Adipocyte (in vitro differentiated cells): ENCODE measurements at regions not wholly inside any gene's neighbourhood (a gene's known extent, or its start where the extent isn't known, plus 50 kb on each side); places are given as distances from the start of the nearest gene placed in this dataset.

Source experiments
- DNase-seq: peaks from one replicate; pipeline ENCODE4 v3.0.0-alpha.2; 2015; ENCODE audit warnings: low read depth
- H3K27me3 ChIP-seq: replicated peaks from 2 replicates; pipeline ENCODE4 v1.7.0; 2013; ENCODE audit warnings: mild to moderate bottlenecking, low read length, moderate library complexity; ENCODE audit not compliant: control insufficient read depth, insufficient read depth
- H3K36me3 ChIP-seq: 2 replicates; pipeline ENCODE4 v1.7.0; 2013; ENCODE audit warnings: low read length, mild to moderate bottlenecking, moderate library complexity; ENCODE audit not compliant: control insufficient read depth, insufficient read depth, severe bottlenecking
- H3K4me1 ChIP-seq: 2 replicates; pipeline ENCODE4 v1.7.0; 2013; ENCODE audit warnings: mild to moderate bottlenecking, low read length, moderate library complexity; ENCODE audit not compliant: control insufficient read depth, insufficient read depth
- H3K4me3 ChIP-seq: 2 replicates; pipeline ENCODE4 v1.7.0; 2013; ENCODE audit warnings: mild to moderate bottlenecking, low read length, moderate library complexity
- H3K9ac ChIP-seq: 2 replicates; pipeline ENCODE4 v1.7.0; 2013; ENCODE audit warnings: mild to moderate bottlenecking, low read length, moderate library complexity
- H3K9me3 ChIP-seq: 2 replicates; pipeline ENCODE4 v1.7.0; 2013; ENCODE audit warnings: mild to moderate bottlenecking, low read length, moderate library complexity; ENCODE audit not compliant: control insufficient read depth

DNA sequence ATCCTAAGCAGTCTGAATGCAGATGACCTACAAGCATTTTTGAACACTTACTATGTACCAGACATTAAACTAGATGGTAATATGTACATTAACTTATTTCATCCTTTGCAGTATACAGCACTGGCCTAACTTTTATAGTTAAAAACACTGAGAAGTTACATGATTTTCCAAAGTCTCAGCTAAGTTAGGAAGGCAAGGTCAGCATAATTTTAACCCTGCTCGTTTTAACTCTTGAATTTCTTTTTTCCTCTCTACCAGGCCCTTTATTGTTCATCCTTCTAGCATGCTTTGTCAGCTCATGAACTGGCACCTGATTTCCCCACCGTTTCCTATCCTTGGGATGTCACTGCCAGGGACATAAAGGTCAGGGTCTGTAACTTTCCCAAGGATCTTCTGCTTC is 76.9 kb upstream of the ZC3H11B start:
- Histone ChIP-seq H3K36me3 (no peaks in the 10 kb centered on the region), H3K27me3 (peaks cover 5% of the 10 kb centered on the region), H3K9ac (no peak overlapping the region), H3K4me1 (peaks cover 5% of the 10 kb centered on the region), H3K9me3 (no peaks in the 10 kb centered on the region), H3K4me3 (no peak overlapping the region)
- no peak for DNase-seq

DNA sequence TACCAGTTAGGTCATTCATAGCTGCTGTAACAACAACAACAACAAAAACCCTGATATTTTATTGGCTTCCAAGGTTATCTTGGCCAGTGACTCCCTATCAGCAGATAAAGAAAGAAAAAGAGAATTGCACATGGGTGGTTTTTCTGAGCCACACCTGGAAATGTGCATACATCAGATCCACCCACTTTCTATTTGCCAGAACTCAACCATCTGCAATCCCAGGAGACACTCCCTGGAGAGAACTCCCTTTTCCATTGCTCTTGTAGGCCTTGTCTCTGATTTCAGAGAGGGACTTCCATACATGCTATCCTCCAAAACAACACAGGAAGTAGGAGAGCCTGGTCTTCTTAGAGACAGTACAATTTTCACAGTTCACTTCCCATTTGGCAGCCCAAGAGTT is 74.9 kb upstream of the ZC3H11B start:
- Histone ChIP-seq H3K27me3 (peaks cover 5% of the 10 kb centered on the region), H3K4me3 (no peak overlapping the region), H3K9me3 (no peaks in the 10 kb centered on the region), H3K36me3 (no peaks in the 10 kb centered on the region), H3K9ac (no peak overlapping the region), H3K4me1 (no peaks in the 10 kb centered on the region)
- no peak for DNase-seq

DNA sequence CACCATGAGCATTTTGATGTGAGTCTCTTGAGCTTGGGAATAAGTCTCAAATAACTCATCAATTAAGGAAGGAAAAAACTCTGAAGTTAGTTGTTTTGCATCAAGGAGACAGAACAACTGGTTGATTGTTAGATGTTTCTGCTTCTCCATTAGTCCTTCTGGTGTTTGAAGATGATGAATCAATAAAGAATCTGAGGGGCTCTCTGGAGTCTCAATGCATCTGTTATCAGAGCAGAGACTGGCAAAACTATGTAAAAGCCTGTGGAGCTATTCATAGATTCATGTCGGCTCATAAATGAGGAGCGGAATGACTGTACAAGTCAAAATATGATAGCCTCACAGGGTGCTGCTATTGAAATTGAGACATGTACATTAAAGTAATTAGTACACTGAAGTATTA is 73.3 kb upstream of the ZC3H11B start:
- H3K4me1 ChIP-seq, result no peaks in the 10 kb centered on the region
- no peak overlapping the region for H3K9ac ChIP-seq
- H3K9me3 ChIP-seq, result no peaks in the 10 kb centered on the region
- DNase-seq, result no peak
- H3K4me3 ChIP-seq, result no peak overlapping the region
- H3K36me3 ChIP-seq, result no peaks in the 10 kb centered on the region
- H3K27me3 ChIP-seq, result peaks cover 5% of the 10 kb centered on the region

DNA sequence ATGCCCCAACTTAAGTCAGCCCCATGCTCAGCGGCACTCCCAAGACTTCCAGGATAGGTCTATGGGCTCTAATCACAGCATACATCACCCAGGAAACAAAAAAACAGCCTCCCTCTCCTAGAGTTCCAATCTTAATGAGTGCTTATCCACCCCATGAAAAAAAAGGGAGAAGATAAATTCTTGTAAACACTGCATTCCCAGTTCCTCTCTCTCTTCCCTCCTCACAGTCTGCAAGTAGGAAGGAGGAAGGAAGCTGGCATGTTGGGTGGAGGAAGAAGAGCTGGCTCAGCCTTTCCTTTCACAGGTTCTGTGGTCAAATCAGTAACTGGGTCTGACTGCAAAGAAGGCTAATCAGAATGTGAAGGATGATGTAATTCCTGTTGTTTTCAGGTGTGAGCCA is 69.9 kb upstream of the ZC3H11B start:
- H3K9ac ChIP-seq, result no peak overlapping the region
- H3K4me1 ChIP-seq, result no peaks in the 10 kb centered on the region
- H3K27me3 ChIP-seq, result peaks cover 3% of the 10 kb centered on the region
- no peak for DNase-seq
- no peaks in the 10 kb centered on the region for H3K9me3 ChIP-seq
- no peaks in the 10 kb centered on the region for H3K36me3 ChIP-seq
- H3K4me3 ChIP-seq, result no peak overlapping the region

GRCh38 chr1:219681876-219682275 is 69.0 kb upstream of the ZC3H11B start:
- Histone ChIP-seq H3K9ac (no peak overlapping the region), H3K4me1 (no peaks in the 10 kb centered on the region), H3K4me3 (no peak overlapping the region), H3K9me3 (no peaks in the 10 kb centered on the region), H3K27me3 (peaks cover 3% of the 10 kb centered on the region), H3K36me3 (no peaks in the 10 kb centered on the region)
- DNase-seq, result no peak

DNA sequence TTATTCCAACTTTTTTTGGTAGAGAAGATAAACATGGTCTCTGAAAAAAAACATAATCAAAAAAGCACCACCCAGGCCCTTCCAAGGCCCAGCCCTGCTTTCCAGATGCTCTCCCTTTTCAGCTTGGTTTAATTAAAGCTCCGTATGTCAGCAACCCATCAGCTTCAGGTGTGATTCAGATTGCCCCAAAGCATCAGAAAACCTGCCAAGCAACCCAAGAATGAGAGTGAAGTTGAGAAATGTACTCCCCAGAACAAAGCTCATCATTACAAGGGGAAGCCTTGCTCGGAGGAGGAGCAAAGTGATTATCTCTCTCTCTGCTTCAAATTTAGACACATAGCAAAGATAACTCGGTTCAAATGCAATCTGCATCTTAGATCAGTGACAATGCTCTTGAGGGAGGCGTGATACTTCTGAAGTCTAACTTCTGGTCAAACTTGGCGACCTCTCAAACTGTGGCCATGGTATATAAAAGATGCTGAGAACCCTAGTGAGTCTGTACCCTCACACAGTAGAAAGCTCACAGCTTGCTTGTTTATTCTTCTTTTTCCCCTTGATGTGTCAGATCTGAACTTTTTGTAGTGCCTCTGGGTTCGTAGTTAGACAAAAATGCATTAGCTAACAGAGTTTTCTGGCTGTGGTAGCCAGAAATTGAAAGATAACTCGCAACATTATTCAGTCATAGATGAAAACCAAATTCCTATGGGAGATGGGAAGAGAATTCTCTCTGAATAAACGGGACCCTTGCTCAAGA is 63.3 kb upstream of the ZC3H11B start:
- H3K27me3 ChIP-seq, result no peaks in the 10 kb centered on the region
- H3K4me3 ChIP-seq, result peak overlapping the region; percentile 13
- peak; percentile 35 for DNase-seq
- H3K9ac ChIP-seq, result no peak overlapping the region
- peaks cover 9% of the 10 kb centered on the region for H3K4me1 ChIP-seq
- no peaks in the 10 kb centered on the region for H3K9me3 ChIP-seq
- H3K36me3 ChIP-seq, result no peaks in the 10 kb centered on the region

- no peaks in the 10 kb centered on the region for H3K27me3 ChIP-seq
Observed at GRCh38 chr1:219670426-219671149, 57.7 kb upstream of the ZC3H11B start.

DNA sequence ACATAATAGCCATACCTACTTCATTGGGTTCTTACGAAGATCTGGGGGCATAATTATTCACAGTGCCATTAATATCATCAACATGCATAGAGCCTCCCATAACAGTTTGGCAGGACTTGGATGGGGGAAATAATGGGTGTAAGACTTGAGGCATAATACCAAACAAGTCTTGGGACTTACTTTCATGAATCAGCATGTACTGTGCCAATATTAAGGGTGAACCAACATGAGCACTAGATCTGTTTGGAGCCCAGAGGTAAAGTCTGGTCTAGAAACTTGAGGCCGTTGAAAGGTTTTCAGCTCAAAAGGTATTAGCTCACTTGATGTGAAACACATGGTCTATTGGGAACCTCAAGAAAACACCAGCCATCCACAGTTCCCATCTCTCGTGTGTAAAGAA is 56.7 kb upstream of the ZC3H11B start:
- H3K9me3 ChIP-seq, result no peaks in the 10 kb centered on the region
- H3K4me3 ChIP-seq, result no peak overlapping the region
- no peaks in the 10 kb centered on the region for H3K36me3 ChIP-seq
- no peak overlapping the region for H3K9ac ChIP-seq
- no peaks in the 10 kb centered on the region for H3K27me3 ChIP-seq
- no peak for DNase-seq
- peaks cover 12% of the 10 kb centered on the region for H3K4me1 ChIP-seq

More at GRCh38 chr1:219670426-219671149, 57.7 kb upstream of the ZC3H11B start:
- Histone ChIP-seq H3K9me3 (no peaks in the 10 kb centered on the region), H3K4me3 (no peak overlapping the region), H3K36me3 (no peaks in the 10 kb centered on the region), H3K9ac (no peak overlapping the region), H3K4me1 (peaks cover 10% of the 10 kb centered on the region)
- no peak for DNase-seq

GRCh38 chr1:219669042-219669441 is 56.1 kb upstream of the ZC3H11B start:
- Histone ChIP-seq H3K4me1 (peaks cover 12% of the 10 kb centered on the region), H3K4me3 (no peak overlapping the region), H3K27me3 (no peaks in the 10 kb centered on the region), H3K9me3 (no peaks in the 10 kb centered on the region), H3K9ac (no peak overlapping the region), H3K36me3 (no peaks in the 10 kb centered on the region)
- no peak for DNase-seq

DNA sequence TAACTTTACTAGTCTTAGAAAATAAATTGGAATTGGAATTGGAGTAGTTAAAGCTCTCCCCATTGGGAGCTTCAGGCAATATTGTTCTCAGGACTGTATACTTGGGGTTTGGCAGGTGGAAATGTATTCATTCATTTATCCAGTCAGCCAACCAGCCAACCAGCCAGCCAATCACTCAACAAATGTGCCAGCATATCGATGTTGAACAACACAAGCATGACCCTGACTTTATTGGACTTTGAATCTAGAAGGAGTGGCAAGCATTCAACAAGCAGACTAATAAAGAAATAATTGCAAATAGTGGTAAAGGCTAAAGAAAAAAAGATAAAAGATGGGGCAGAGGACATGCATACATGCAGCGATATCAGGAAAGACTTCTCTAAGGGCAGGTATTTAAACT is 55.5 kb upstream of the ZC3H11B start:
- no peaks in the 10 kb centered on the region for H3K36me3 ChIP-seq
- H3K4me1 ChIP-seq, result peaks cover 12% of the 10 kb centered on the region
- no peak overlapping the region for H3K9ac ChIP-seq
- no peak overlapping the region for H3K4me3 ChIP-seq
- no peaks in the 10 kb centered on the region for H3K27me3 ChIP-seq
- H3K9me3 ChIP-seq, result no peaks in the 10 kb centered on the region
- no peak for DNase-seq

DNA sequence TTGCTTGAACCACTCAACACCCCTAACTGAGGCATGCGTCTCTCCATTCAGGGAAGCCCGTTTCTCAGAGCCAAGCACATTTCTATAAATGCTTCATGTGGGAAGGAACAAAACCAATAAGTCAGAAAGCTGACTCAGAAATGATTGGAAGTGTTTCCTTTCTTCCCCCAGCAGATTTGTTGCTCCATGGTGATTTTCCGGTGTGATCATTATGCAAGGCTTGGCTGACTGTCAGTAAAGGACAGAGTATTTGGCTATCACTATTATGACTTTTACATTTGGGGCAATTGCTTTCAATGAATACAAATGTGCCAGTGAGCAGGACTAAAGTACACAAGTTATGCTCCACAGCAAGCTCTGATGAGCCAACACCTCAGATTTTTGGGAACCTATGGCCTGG is 53.3 kb upstream of the ZC3H11B start:
- DNase-seq, result peak; percentile 53
- Histone ChIP-seq H3K9ac (no peak overlapping the region), H3K36me3 (no peaks in the 10 kb centered on the region), H3K27me3 (no peaks in the 10 kb centered on the region), H3K4me1 (peaks cover 12% of the 10 kb centered on the region), H3K4me3 (peak overlapping the region; percentile 2), H3K9me3 (no peaks in the 10 kb centered on the region)
